Stimulated activated naive CD4-positive, alpha-beta T cell (primary cell): ENCODE measurements at regions not wholly inside any gene's neighbourhood (a gene's known extent, or its start where the extent isn't known, plus 50 kb on each side); places are given as distances from the start of the nearest gene placed in this dataset.
A peak's percentile ranks its signal among the peaks of the same experiment; 100 is the strongest.

ENCODE experiments used
- DNase-seq, 6 experiments: peaks; one replicate each; lab custom pipeline; 2025; lab: John Stamatoyannopoulos, UW

GRCh38 chr3:94179059-94179458, 116.2 kb downstream of the NSUN3 start:
- no peak for DNase-seq

- DNase-seq, result no peak
Observed at GRCh38 chr3:94183551-94183950, 120.7 kb downstream of the NSUN3 start.

- DNase-seq, result no peak
Observed at GRCh38 chr3:94184781-94185180, 121.9 kb downstream of the NSUN3 start.

- no peak for DNase-seq
Observed at GRCh38 chr3:94185753-94186152, 122.9 kb downstream of the NSUN3 start.

GRCh38 chr3:94187697-94188096, 124.8 kb downstream of the NSUN3 start:
- DNase-seq, result no peak

- DNase-seq, result no peak
Observed at GRCh38 chr3:94195381-94195780, 132.5 kb downstream of the NSUN3 start.

GRCh38 chr3:94206291-94206690, 143.4 kb downstream of the NSUN3 start:
- no peak for DNase-seq

GRCh38 chr3:94210256-94210655, 147.4 kb downstream of the NSUN3 start:
- no peak for DNase-seq

GRCh38 chr3:94217406-94217805, 154.5 kb downstream of the NSUN3 start:
- no peak for DNase-seq

- no peak for DNase-seq
Observed at GRCh38 chr3:94220426-94220825, 157.6 kb downstream of the NSUN3 start.

GRCh38 chr3:94221829-94222228, 159.0 kb downstream of the NSUN3 start:
- no peak for DNase-seq

- DNase-seq, result no peak
Observed at GRCh38 chr3:94225148-94225865, 162.4 kb downstream of the NSUN3 start.

GRCh38 chr3:94226078-94226477, 163.2 kb downstream of the NSUN3 start:
- no peak for DNase-seq

GRCh38 chr3:94232921-94233320, 170.1 kb downstream of the NSUN3 start:
- DNase-seq, result no peak

GRCh38 chr3:94234177-94234788, 171.4 kb downstream of the NSUN3 start:
- no peak for DNase-seq

- DNase-seq, result no peak
Observed at GRCh38 chr3:94241986-94242385, 179.1 kb downstream of the NSUN3 start.

- DNase-seq, result no peak
Observed at GRCh38 chr3:94246171-94246570, 183.3 kb downstream of the NSUN3 start.

GRCh38 chr3:94248042-94248441, 185.2 kb downstream of the NSUN3 start:
- DNase-seq, result no peak

- DNase-seq, result peak in 4 of 6 experiments; percentile 2 to 27 (median 12)
Observed at GRCh38 chr3:94249491-94250079, 186.7 kb downstream of the NSUN3 start.

GRCh38 chr3:94251566-94251965, 188.7 kb downstream of the NSUN3 start:
- no peak for DNase-seq

GRCh38 chr3:94252316-94252715, 189.5 kb downstream of the NSUN3 start:
- no peak for DNase-seq

GRCh38 chr3:94256888-94257813, 194.3 kb downstream of the NSUN3 start:
- DNase-seq, result no peak
